ENCODE measurements at regions not wholly inside any gene's neighbourhood (a gene's known extent, or its start where the extent isn't known, plus 50 kb on each side); places are given as distances from the start of the nearest gene placed in this dataset.

GRCh38 chr9:89808756-89809181 lies 204.0 kb downstream of the GADD45G start:
- DNase-seq (ENCODE audit: low spot score) (no peak), ATAC-seq (no peak)
- intact Hi-C loops (cut with DNase I): no loop called here

- intact Hi-C loops (cut with DNase I): no loop called here
- DNase-seq (ENCODE audit: low spot score): no peak
- no peak for ATAC-seq
Observed at GRCh38 chr9:89810431-89810830, 205.6 kb downstream of the GADD45G start.

GRCh38 chr9:89811356-89811755 lies 206.5 kb downstream of the GADD45G start:
- intact Hi-C loops (cut with DNase I): no loop called here
- no peak for ATAC-seq
- no peak for DNase-seq (ENCODE audit: low spot score)

GRCh38 chr9:89811886-89812450 lies 207.2 kb downstream of the GADD45G start:
- ATAC-seq (no peak), DNase-seq (ENCODE audit: low spot score) (no peak)
- intact Hi-C loops (cut with DNase I): no loop called here

GRCh38 chr9:89812556-89813181 lies 207.9 kb downstream of the GADD45G start:
- ATAC-seq (no peak), DNase-seq (ENCODE audit: low spot score) (no peak)
- intact Hi-C loops (cut with DNase I): no loop called here

GRCh38 chr9:89813482-89813881 lies 208.7 kb downstream of the GADD45G start:
- intact Hi-C loops (cut with DNase I): no loop called here
- ATAC-seq (no peak), DNase-seq (ENCODE audit: low spot score) (no peak)

GRCh38 chr9:89814340-89815040 lies 209.7 kb downstream of the GADD45G start:
- intact Hi-C loops (cut with DNase I): no loop called here
- ATAC-seq (peak; percentile 52), DNase-seq (ENCODE audit: low spot score) (no peak)

GRCh38 chr9:89815061-89815902 lies 210.5 kb downstream of the GADD45G start:
- DNase-seq (ENCODE audit: low spot score) (no peak), ATAC-seq (no peak)
- intact Hi-C loops (cut with DNase I): no loop called here

- peak; percentile 48 for ATAC-seq
- no peak for DNase-seq (ENCODE audit: low spot score)
- intact Hi-C loops (cut with DNase I): no loop called here
Observed at GRCh38 chr9:89815903-89816573, 211.2 kb downstream of the GADD45G start.

- peak; percentile 59 for ATAC-seq
- intact Hi-C loops (cut with DNase I): no loop called here
- DNase-seq (ENCODE audit: low spot score): no peak
Observed at GRCh38 chr9:89817151-89817950, 212.5 kb downstream of the GADD45G start.

- intact Hi-C loops (cut with DNase I): no loop called here
- ATAC-seq: no peak
- no peak for DNase-seq (ENCODE audit: low spot score)
Observed at GRCh38 chr9:89820337-89820736, 215.5 kb downstream of the GADD45G start.

- ATAC-seq: no peak
- intact Hi-C loops (cut with DNase I): no loop called here
Observed at GRCh38 chr9:89821081-89821480, 216.3 kb downstream of the GADD45G start.

GRCh38 chr9:89822996-89823395 lies 218.2 kb downstream of the GADD45G start:
- intact Hi-C loops (cut with DNase I): no loop called here
- DNase-seq (ENCODE audit: low spot score): peak; percentile 13
- ATAC-seq: peak; percentile 81

More at GRCh38 chr9:89821081-89821480, 216.3 kb downstream of the GADD45G start:
- DNase-seq (ENCODE audit: low spot score): peak; percentile 48

- ATAC-seq (no peak), DNase-seq (ENCODE audit: low spot score) (no peak)
- intact Hi-C loops (cut with DNase I): no loop called here
Observed at GRCh38 chr9:89825669-89826068, 220.9 kb downstream of the GADD45G start.

- no peak for ATAC-seq
- intact Hi-C loops (cut with DNase I): no loop called here
- no peak for DNase-seq (ENCODE audit: low spot score)
Observed at GRCh38 chr9:89826186-89826585, 221.4 kb downstream of the GADD45G start.

- ATAC-seq (no peak), DNase-seq (ENCODE audit: low spot score) (no peak)
- intact Hi-C loops (cut with DNase I): no loop called here
Observed at GRCh38 chr9:89829346-89829745, 224.5 kb downstream of the GADD45G start.

GRCh38 chr9:89835666-89836065 lies 230.9 kb downstream of the GADD45G start:
- DNase-seq (ENCODE audit: low spot score) (no peak), ATAC-seq (no peak)
- intact Hi-C loops (cut with DNase I): no loop called here

GRCh38 chr9:89837162-89837933 lies 232.5 kb downstream of the GADD45G start:
- ATAC-seq (peak; percentile 84), DNase-seq (ENCODE audit: low spot score) (no peak)
- intact Hi-C loops (cut with DNase I): no loop called here
